GM04503 (cell line): ENCODE measurements at regions not wholly inside any gene's neighbourhood (a gene's known extent, or its start where the extent isn't known, plus 50 kb on each side); places are given as distances from the start of the nearest gene placed in this dataset.
A peak's percentile ranks its signal among the peaks of the same experiment; 100 is the strongest.

Experiments used
- DNase-seq: peaks from one replicate; pipeline ENCODE4 v3.0.0-alpha.2; 2012; ENCODE audit warnings: low read depth

DNA sequence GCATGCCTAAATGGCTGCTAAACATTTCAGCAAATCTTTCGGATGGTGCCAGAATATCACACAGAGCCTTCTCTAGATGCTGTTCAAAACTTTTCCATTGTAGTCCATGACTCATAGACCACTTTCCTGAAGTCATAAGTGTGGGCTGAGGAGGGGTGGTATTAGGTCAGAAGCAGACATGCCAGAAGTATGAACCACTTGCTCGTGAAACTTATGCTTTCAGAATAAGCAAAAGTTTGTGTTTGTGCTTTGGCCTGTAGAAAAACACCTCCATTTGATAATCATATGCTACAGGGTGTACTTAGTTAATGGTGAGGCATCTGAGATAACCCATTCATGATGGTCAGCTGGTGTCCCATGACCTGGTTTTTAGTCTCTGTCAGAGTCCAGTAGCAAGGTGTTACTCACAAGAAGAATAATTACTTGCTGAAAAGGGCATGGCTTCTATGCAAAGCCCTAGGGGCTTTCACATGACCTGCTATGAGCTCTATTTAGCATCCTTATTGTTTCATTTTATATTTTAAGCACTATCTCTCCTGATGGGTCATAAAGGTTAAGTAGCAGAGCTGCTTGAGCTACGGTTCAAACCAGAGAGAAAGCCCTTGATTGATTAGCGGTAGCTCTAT is 183.1 kb upstream of the IVNS1ABP start:
- DNase-seq: peak; percentile 81

DNA sequence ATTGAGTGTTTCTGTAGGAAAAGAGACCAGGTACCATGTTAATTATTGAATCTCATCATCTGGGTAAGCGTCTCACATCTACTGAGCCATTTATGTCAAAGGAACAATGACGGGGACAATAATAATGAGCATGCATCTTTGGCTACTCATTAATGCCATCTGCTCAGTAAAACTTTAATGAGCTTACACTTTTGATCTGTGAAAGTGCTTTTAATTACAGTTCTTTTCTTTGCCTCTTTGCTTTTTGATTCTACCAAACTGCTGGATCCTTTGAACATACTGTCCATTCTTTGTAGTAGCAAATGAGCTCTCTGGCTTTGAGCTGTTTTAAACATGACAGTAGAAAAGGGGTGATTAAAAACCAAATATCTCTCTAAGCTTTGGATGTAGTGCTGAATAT is 181.2 kb upstream of the IVNS1ABP start:
- DNase-seq: no peak

DNA sequence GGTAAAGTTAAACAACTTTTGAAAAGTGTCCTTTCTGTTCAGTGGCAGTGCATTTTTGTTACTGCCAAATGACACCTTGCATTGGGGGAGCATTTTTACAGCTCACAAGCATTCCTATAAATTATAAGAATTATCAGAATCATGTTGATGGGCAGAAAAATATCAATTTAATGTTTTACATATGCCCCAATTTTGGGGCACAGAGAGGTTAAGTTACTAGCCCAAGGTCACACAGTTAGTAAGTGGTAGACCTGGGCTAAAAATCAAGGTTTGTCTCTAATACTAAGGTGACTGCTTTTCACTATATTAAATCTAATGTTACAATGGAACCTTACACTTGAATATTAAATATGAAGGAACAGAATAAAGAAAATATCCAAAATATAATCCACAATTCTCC is 180.1 kb upstream of the IVNS1ABP start:
- DNase-seq: no peak

DNA sequence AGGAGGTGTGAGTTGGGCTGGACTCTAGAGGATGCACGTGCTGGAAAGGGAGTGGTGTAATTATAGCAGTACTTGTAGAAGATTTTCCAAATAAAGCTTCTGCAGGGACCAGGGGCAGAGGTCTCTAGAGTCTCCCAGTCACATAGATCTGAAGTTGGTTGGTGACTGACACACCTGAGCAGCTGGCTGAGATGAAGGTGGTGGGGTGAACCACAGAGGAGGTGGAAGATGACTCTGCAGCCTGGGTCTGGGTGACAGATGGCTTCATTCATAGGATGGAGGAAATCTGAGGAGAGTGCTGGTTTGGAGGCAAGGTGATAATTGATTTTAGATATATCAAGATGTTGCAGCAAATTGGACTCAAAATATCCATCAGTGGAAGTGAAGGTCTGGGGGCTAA is 178.9 kb upstream of the IVNS1ABP start:
- DNase-seq: no peak

- no peak for DNase-seq
These were observed 178.0 kb upstream of the IVNS1ABP start for GRCh38 chr1:185495007-185495406.

DNA sequence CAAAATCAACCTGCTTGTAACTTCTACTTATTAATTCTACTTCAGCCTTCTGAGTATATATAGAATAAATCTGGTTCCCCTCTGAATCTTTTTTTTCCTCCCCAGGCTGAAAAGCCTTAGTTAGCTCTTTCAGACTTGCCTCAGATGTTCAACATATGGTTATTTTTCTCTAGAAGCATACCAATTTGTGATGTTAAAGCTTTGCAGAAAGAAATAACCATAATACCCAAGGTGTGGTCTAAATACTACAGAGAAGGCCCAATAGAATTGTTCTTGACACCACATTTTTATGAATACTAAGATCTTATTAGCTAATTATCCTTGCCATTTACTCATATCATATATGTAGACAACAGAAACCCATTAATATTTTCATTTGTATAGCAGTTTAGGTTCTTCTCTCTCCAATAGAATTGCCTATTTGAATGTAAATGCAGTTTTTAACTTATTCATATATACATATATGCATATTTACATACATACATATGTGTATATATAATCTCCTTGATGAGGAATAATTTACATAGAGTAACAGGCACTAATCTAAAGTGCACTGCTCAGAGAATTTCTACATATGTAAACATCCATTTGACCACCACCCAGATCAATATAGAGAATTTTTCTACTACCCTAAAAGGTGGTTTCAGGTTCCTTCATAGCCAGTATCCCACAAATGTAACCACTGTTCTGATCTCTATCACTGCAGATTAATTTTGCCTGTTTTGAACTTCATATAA is 175.2 kb upstream of the IVNS1ABP start:
- DNase-seq: no peak

GRCh38 chr1:185491604-185492003 is 174.6 kb upstream of the IVNS1ABP start:
- no peak for DNase-seq

DNA sequence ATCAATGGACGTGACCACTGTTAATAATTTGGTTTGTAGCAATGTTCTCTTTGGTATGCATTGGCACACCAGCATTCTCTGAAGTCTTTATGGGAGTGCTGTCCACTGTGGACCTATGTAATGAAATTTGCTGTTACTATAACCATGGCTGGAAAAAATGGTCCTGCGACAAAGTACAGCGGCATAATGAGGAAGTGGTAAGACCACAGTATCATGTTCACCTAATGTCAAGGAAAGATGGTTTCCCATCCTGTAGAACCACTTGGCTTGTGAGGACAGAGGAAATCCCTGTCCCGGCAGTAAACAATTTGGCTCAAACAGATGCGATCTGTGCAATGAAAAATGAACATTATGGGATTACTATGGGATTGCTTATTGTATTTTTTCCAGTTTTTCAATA is 173.9 kb upstream of the IVNS1ABP start:
- DNase-seq: no peak

GRCh38 chr1:185489406-185489805 is 172.4 kb upstream of the IVNS1ABP start:
- no peak for DNase-seq

GRCh38 chr1:185488808-185489207 is 171.8 kb upstream of the IVNS1ABP start:
- no peak for DNase-seq

DNA sequence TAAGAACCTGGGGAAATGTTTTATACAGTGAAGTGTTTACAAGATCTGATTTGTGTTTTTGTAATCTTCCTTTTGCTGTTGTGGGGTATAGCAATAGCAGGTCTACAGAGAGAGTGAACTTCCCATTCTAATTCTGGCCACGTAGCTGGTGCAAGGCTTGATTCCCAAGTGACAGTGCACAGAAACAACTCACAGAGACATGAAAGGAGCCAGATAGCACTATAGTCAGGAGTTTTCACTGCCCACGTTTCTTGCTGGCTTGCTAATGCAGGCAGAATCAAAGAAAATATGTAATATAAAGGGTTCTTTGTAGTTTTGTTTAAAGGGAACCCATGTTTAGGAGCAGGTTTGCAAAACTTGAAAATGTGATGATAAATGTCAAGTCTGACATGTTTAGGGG is 170.9 kb upstream of the IVNS1ABP start:
- DNase-seq: no peak

DNA sequence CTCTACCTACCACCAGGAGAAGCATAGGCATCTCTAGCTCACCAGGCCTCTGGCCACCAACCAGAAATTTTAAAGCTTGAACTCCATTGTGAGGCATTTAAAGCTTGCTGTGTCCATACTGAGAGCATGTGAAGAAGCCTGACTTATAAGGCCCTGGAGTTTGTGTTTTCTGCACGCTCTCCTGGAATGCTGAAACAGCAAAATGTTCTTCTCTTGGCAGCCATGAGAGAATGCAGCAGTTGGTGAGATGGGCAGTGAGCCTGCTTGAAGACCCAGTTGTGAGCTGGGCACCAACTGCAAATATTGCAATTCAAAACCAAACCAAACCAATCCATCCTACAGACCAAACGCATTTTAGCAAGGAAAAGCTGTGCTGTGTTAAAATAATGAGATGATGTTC is 170.0 kb upstream of the IVNS1ABP start:
- no peak for DNase-seq

DNA sequence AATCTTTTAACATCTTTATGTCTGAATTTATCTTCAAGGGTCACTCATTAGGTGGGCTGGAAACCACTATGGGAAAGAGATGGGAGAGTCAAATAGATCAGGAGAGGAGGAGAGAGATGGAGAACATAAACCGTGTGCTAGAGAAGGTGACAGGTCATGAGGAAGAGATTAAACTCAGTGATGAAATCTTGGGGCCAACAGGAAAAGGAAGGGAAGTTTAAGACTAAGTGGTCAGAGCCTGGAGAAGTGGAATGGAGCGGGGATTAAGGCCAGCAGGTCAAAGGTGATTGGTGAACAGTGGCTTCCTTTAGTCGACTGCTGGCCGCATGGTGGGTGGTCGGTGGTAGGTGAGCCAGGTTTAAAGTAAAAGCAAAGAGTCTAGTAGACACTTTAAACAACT is 169.3 kb upstream of the IVNS1ABP start:
- DNase-seq: no peak

DNA sequence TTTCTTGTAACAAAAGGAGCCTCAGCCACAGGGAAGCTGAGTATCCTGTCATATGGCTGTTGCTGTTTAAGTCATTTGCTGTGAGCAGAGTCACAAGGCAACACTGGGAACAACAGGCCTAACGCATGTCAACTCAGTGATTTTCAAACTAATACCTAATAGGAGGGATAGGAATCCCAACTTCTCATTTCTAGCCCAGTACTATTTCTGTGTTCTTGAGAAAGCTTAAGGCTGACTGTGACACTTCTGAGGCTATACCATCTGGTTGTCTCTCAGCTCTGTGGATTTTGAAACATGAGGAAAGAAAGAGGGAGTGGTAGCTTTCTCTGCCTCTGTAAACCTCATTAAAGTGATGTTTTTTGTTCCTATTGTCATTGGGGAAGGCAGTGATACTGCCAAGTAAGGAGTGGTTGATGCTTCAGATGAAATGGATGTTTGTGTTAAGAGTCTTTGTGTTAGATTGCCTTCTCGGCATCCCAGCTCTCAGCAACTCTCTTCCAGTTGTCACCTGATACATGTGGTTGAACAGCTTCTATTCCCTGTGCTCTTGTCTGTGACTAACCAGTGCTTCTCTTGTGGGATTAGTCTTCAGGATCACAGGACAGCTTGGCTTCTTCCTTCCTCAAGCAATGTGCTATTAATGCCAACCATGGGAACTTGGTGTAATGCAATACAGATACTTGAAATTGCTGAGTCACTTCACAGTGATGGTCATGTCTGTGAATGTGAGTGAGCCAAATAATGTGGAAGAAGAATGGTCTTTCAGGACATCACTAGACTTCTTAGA is 166.8 kb upstream of the IVNS1ABP start:
- DNase-seq: peak; percentile 98

DNA sequence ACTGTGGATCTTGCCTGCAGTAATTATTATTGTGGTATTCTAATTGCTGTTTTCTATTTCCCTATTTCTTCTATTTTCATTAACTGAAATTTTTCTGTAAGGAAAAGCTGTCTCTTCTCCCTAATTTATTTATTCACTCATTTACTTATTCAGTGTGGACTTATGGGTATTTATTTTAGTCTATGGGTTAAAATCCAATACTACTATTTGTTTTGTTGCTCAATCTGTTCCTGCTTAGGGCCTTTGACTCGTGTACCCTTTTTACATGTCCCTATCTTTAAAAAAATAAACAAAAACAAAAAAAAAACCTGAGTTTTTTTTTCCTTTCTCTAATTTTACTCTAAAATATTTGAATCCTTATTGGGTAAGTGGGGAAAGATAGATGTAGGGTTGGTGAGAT is 166.2 kb upstream of the IVNS1ABP start:
- DNase-seq: no peak

GRCh38 chr1:185480545-185480944 is 163.5 kb upstream of the IVNS1ABP start:
- peak; percentile 27 for DNase-seq

DNA sequence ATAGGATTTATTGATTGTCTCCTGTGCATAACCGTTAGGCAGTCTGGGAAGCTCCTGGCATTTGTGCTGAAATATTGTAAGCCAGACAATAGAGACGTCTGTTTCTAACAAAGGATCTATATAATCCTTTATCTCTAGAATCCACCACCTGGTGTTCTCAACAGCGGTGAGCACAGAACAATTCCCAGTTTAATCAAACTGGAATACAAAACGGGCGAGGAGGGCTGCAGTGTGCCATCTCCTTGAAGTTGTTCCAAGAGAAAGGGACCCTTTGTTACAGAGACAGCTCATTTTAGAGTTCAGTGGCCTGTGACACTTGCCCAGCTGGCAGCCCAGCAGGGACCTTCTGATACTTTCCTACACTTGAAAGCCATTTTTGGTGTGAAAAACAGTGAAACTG is 162.8 kb upstream of the IVNS1ABP start:
- no peak for DNase-seq

DNA sequence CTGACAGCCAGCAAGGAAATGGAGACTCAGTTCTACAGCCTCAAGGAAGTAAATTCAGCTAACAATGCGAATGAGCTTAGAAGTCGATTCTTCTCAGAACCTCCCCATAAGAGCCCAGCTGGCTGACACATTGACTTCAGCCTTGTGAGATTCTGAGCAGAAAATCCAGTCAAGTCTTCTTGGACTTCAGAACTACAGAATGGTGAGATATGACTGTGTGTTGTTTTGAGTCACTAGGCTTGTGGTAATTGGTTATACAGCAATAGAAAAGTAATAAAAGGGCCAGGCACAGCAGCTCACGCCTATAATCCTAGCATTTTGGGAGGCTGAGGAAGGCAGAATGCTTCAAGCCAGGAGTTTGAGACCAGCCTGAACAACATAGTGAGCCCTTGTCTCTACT is 161.8 kb upstream of the IVNS1ABP start:
- no peak for DNase-seq

GRCh38 chr1:185477638-185478580 is 160.9 kb upstream of the IVNS1ABP start:
- no peak for DNase-seq

GRCh38 chr1:185474440-185475149 is 157.6 kb upstream of the IVNS1ABP start:
- no peak for DNase-seq

- no peak for DNase-seq
These were observed 156.1 kb upstream of the IVNS1ABP start for GRCh38 chr1:185473186-185473585.
